CD14-positive monocyte (primary cell): ENCODE measurements at regions not wholly inside any gene's neighbourhood (a gene's known extent, or its start where the extent isn't known, plus 50 kb on each side); places are given as distances from the start of the nearest gene placed in this dataset.

Experiments
- DNase-seq, 3 donors: peaks; one replicate each; pipeline ENCODE4 v3.0.0-alpha.2; 2011 to 2022
- H2AFZ ChIP-seq: 2 replicates; pipeline ENCODE4 v1.6.0; 2012; ENCODE audit warnings: mild to moderate bottlenecking, low read depth, low read length, inconsistent platforms; ENCODE audit not compliant: insufficient read depth, poor library complexity, severe bottlenecking
- H3K27ac ChIP-seq, 2 donors: 1 replicate in 1 of 2; 2 replicates in 1 of 2; pipeline ENCODE4 v1.5.1; 2012 to 2013; ENCODE audit warnings: low read length in 2 of 2, control low read depth in 1 of 2, inconsistent platforms in 1 of 2, low read depth in 1 of 2, mild to moderate bottlenecking in 1 of 2
- H3K27me3 ChIP-seq, 2 donors: one replicate each; pipeline versions ENCODE4 v1.6.0 to v1.6.1; 2011 to 2013; ENCODE audit warnings: low read length in 2 of 2; ENCODE audit not compliant: control insufficient read depth in 2 of 2, insufficient read depth in 2 of 2
- H3K36me3 ChIP-seq, 2 donors: replicated peaks in 1 of 2; 1 replicate in 1 of 2; 2 replicates in 1 of 2; pipeline versions ENCODE4 v1.5.1 to v1.6.1; 2012 to 2013; ENCODE audit warnings: low read length in 2 of 2, control low read depth in 1 of 2, inconsistent platforms in 1 of 2, mild to moderate bottlenecking in 1 of 2; ENCODE audit not compliant: insufficient read depth in 2 of 2, control insufficient read depth in 1 of 2
- H3K4me1 ChIP-seq, 2 donors: 1 replicate in 1 of 2; 2 replicates in 1 of 2; pipeline versions ENCODE4 v1.5.1 to v1.6.1; 2012 to 2013; ENCODE audit warnings: low read length in 2 of 2, control low read depth in 1 of 2, inconsistent platforms in 1 of 2, mild to moderate bottlenecking in 1 of 2, moderate library complexity in 1 of 2; ENCODE audit not compliant: insufficient read depth in 2 of 2, control insufficient read depth in 1 of 2
- H3K4me2 ChIP-seq: replicated peaks from 2 replicates; pipeline ENCODE3; 2012; ENCODE audit warnings: low read length, moderate library complexity, mild to moderate bottlenecking; ENCODE audit not compliant: poor library complexity, severe bottlenecking; ENCODE audit errors: extremely low read depth
- H3K4me3 ChIP-seq, 3 experiments: fragments of 200-600 bp in 1 of 3; sonication (generic) in 1 of 3; replicated peaks in 1 of 3; 1 replicate in 2 of 3; 2 replicates in 1 of 3; pipeline ENCODE4 v1.5.1; 2011 to 2013; ENCODE audit warnings: low read length in 3 of 3, mild to moderate bottlenecking in 3 of 3, control low read depth in 2 of 3, low read depth in 2 of 3, inconsistent platforms in 1 of 3, moderate library complexity in 1 of 3
- H3K79me2 ChIP-seq: 2 replicates; pipeline ENCODE4 v1.6.0; 2012; ENCODE audit warnings: mild to moderate bottlenecking, control low read depth, inconsistent platforms, low read length, moderate library complexity; ENCODE audit not compliant: insufficient read depth
- H3K9ac ChIP-seq: 2 replicates; pipeline ENCODE4 v1.6.0; 2017; ENCODE audit warnings: low read length, mild to moderate bottlenecking; ENCODE audit not compliant: insufficient read depth, poor library complexity, severe bottlenecking
- H3K9me3 ChIP-seq, 2 donors: replicated peaks in 1 of 2; 1 replicate in 1 of 2; 2 replicates in 1 of 2; pipeline versions ENCODE4 v1.5.1 to v1.6.1; 2012 to 2013; ENCODE audit warnings: low read length in 2 of 2, control low read depth in 1 of 2; ENCODE audit not compliant: control insufficient read depth in 1 of 2, insufficient read depth in 1 of 2
- H4K20me1 ChIP-seq: 2 replicates; pipeline ENCODE4 v1.6.0; 2012; ENCODE audit warnings: mild to moderate bottlenecking, low read length, control low read depth, moderate library complexity; ENCODE audit not compliant: insufficient read depth
- H3K27ac Mint-ChIP-seq, 7 donors: one replicate each; pipeline ENCODE4 v1.8.0; 2020; ENCODE audit warnings: mild to moderate bottlenecking in 7 of 7, mixed read lengths in 7 of 7, moderate library complexity in 6 of 7, inconsistent platforms in 2 of 7
- H3K27me3 Mint-ChIP-seq, 3 donors: one replicate each; pipeline ENCODE4 v1.8.0; 2021 to 2022; ENCODE audit warnings: low read depth in 3 of 3, mild to moderate bottlenecking in 3 of 3, mixed read lengths in 3 of 3, moderate library complexity in 3 of 3, inconsistent platforms in 1 of 3
- H3K36me3 Mint-ChIP-seq, 2 donors: one replicate each; pipeline ENCODE4 v1.8.0; 2020; ENCODE audit warnings: mixed read lengths in 2 of 2, inconsistent platforms in 1 of 2, mild to moderate bottlenecking in 1 of 2
- H3K4me1 Mint-ChIP-seq: one replicate; pipeline ENCODE4 v1.8.0; 2020; ENCODE audit warnings: mild to moderate bottlenecking, mixed read lengths
- H3K4me3 Mint-ChIP-seq, 2 donors: one replicate each; pipeline ENCODE4 v1.8.0; 2020; ENCODE audit warnings: mild to moderate bottlenecking in 2 of 2, mixed read lengths in 2 of 2, moderate library complexity in 1 of 2
- H3K9me3 Mint-ChIP-seq, 7 donors: one replicate each; pipeline ENCODE4 v1.8.0; 2020 to 2022; ENCODE audit warnings: mixed read lengths in 7 of 7, mild to moderate bottlenecking in 6 of 7, moderate library complexity in 6 of 7, inconsistent platforms in 2 of 7
- CTCF ChIP-seq: fragments of 200-600 bp; IDR thresholded peaks from one replicate; pipeline ENCODE4 v1.8.0; 2022; ENCODE audit warnings: antibody characterized with exemption, mild to moderate bottlenecking
- WGBS: methylation state at CpG from one replicate; pipeline ENCODE4 v1.1.5; 2013; ENCODE audit warnings: missing lambda C conversion rate; ENCODE audit not compliant: insufficient coverage; 5-methylcytosine and 5-hydroxymethylcytosine counted together
- intact Hi-C, 2 donors: fragments of 100-400 bp; cut with micrococcal nuclease; formaldehyde crosslinking; loops; one replicate each; pipeline versions ENCODE4 v1.15.0 to v1.15.1; 2023

GRCh38 chr5:175113947-175114346 is 330.0 kb downstream of the DRD1 start:
- no peak overlapping the region for H3K27ac Mint-ChIP-seq
- DNase-seq, result no peak
- Histone ChIP-seq H2AFZ (no peak overlapping the region), H3K4me2 (no peak overlapping the region), H3K27ac (no peak overlapping the region), H3K27me3 (no peaks in the 10 kb centered on the region), H3K4me1 (no peaks in the 10 kb centered on the region), H4K20me1 (no peaks in the 10 kb centered on the region), H3K9ac (no peak overlapping the region), H3K36me3 (no peaks in the 10 kb centered on the region), H3K4me3 (no peak overlapping the region), H3K79me2 (no peaks in the 10 kb centered on the region), H3K9me3 (peaks cover 6 to 7% of the 10 kb centered on the region in 2 donors)
- H3K4me3 Mint-ChIP-seq, result no peak overlapping the region
- no peaks in the 10 kb centered on the region for H3K4me1 Mint-ChIP-seq
- intact Hi-C loops, result no loop called here
- peaks cover 0 to 9% (median 7%) of the 10 kb centered on the region in 7 donors for H3K9me3 Mint-ChIP-seq
- WGBS, result 100% methylated on average over 1 of the region's 2 CpGs
- no peaks in the 10 kb centered on the region for H3K36me3 Mint-ChIP-seq
- peaks cover 1 to 7% (median 4%) of the 10 kb centered on the region in 3 donors for H3K27me3 Mint-ChIP-seq
- no peak for TF ChIP-seq CTCF

- Histone ChIP-seq H3K27me3 (no peaks in the 10 kb centered on the region), H2AFZ (no peak overlapping the region), H3K27ac (no peak overlapping the region), H3K4me3 (no peak overlapping the region), H3K9ac (no peak overlapping the region), H3K36me3 (no peaks in the 10 kb centered on the region), H3K79me2 (no peaks in the 10 kb centered on the region), H4K20me1 (no peaks in the 10 kb centered on the region), H3K4me2 (no peak overlapping the region), H3K4me1 (no peaks in the 10 kb centered on the region), H3K9me3 (peaks cover 8% of the 10 kb centered on the region in 2 donors)
- Mint-ChIP-seq H3K27me3 (peaks cover 0 to 7% (median 5%) of the 10 kb centered on the region in 3 donors), H3K27ac (no peak overlapping the region), H3K9me3 (peaks cover 0 to 9% (median 8%) of the 10 kb centered on the region in 7 donors), H3K36me3 (no peaks in the 10 kb centered on the region), H3K4me3 (no peak overlapping the region), H3K4me1 (no peaks in the 10 kb centered on the region)
- intact Hi-C loops, result no loop called here
- no peak for TF ChIP-seq CTCF
- 70% methylated on average over 2 of the region's 4 CpGs for WGBS
- DNase-seq, result no peak
These were observed 334.8 kb downstream of the DRD1 start for GRCh38 chr5:175109058-175109755.
